Mesenchymal stem cell (in vitro differentiated cells and primary cell): ENCODE measurements at regions not wholly inside any gene's neighbourhood (a gene's known extent, or its start where the extent isn't known, plus 50 kb on each side); places are given as distances from the start of the nearest gene placed in this dataset.

Source experiments
- DNase-seq: peaks from one replicate; pipeline ENCODE4 v3.0.0-alpha.2; 2013
- H2AFZ ChIP-seq: one replicate; pipeline ENCODE4 v1.6.1; 2013; ENCODE audit warnings: low read depth, mild to moderate bottlenecking, control low read depth, inconsistent platforms, low read length, moderate library complexity
- H2AK5ac ChIP-seq: 2 replicates; pipeline ENCODE4 v1.6.1; 2013; ENCODE audit warnings: low read length, moderate library complexity, mild to moderate bottlenecking, inconsistent platforms; ENCODE audit not compliant: severe bottlenecking
- H2BK120ac ChIP-seq: one replicate; pipeline ENCODE4 v1.6.1; 2013; ENCODE audit warnings: low read depth, mild to moderate bottlenecking, inconsistent platforms, low read length, moderate library complexity
- H2BK12ac ChIP-seq, 2 experiments: one replicate each; pipeline ENCODE4 v1.6.1; 2013; ENCODE audit warnings: inconsistent platforms in 2 of 2, low read length in 2 of 2, mild to moderate bottlenecking in 2 of 2, moderate library complexity in 2 of 2, control low read depth in 1 of 2
- H2BK15ac ChIP-seq: one replicate; pipeline ENCODE4 v1.6.1; 2013; ENCODE audit warnings: mild to moderate bottlenecking, low read depth, inconsistent platforms; ENCODE audit not compliant: poor library complexity, severe bottlenecking
- H2BK5ac ChIP-seq: 2 replicates; pipeline ENCODE4 v1.6.1; 2013; ENCODE audit warnings: low read depth, mild to moderate bottlenecking, low read length, control low read depth, inconsistent platforms; ENCODE audit not compliant: poor library complexity, severe bottlenecking
- H3K14ac ChIP-seq, 2 experiments: one replicate each; pipeline ENCODE4 v1.6.1; 2013; ENCODE audit warnings: inconsistent platforms in 2 of 2, low read length in 2 of 2, control low read depth in 1 of 2, mild to moderate bottlenecking in 1 of 2, moderate library complexity in 1 of 2
- H3K18ac ChIP-seq, 2 experiments: one replicate each; pipeline ENCODE4 v1.6.1; 2013; ENCODE audit warnings: inconsistent platforms in 2 of 2, low read length in 2 of 2, control low read depth in 1 of 2, low read depth in 1 of 2, mild to moderate bottlenecking in 1 of 2
- H3K23ac ChIP-seq, 2 experiments: one replicate each; pipeline ENCODE4 v1.6.1; 2013; ENCODE audit warnings: inconsistent platforms in 2 of 2, low read length in 2 of 2, mild to moderate bottlenecking in 2 of 2, moderate library complexity in 2 of 2, control low read depth in 1 of 2
- H3K27ac ChIP-seq: 2 replicates; pipeline ENCODE4 v1.5.1; 2013; ENCODE audit warnings: mild to moderate bottlenecking, moderate library complexity, low read length, control low read depth, inconsistent platforms; ENCODE audit not compliant: poor library complexity, severe bottlenecking
- H3K27me3 ChIP-seq, 2 experiments: 2 replicates each; pipeline versions ENCODE4 v1.6.1 to v1.7.0; 2013; ENCODE audit warnings: low read length in 2 of 2, mild to moderate bottlenecking in 2 of 2, moderate library complexity in 2 of 2, control low read depth in 1 of 2, inconsistent platforms in 1 of 2; ENCODE audit not compliant: control insufficient read depth in 1 of 2, insufficient read depth in 1 of 2
- H3K36me3 ChIP-seq, 2 experiments: 2 replicates each; pipeline versions ENCODE4 v1.6.1 to v1.7.0; 2013; ENCODE audit warnings: low read length in 2 of 2, control low read depth in 1 of 2, inconsistent platforms in 1 of 2, low read depth in 1 of 2, mild to moderate bottlenecking in 1 of 2; ENCODE audit not compliant: insufficient read depth in 2 of 2, control insufficient read depth in 1 of 2
- H3K4ac ChIP-seq, 2 experiments: one replicate each; pipeline ENCODE4 v1.6.1; 2013; ENCODE audit warnings: inconsistent platforms in 2 of 2, low read length in 2 of 2, mild to moderate bottlenecking in 2 of 2, moderate library complexity in 2 of 2, control low read depth in 1 of 2, low read depth in 1 of 2
- H3K4me1 ChIP-seq: 2 replicates; pipeline ENCODE4 v1.6.1; 2013; ENCODE audit warnings: low read depth, low read length, control low read depth; ENCODE audit not compliant: control insufficient read depth, insufficient read depth
- H3K4me2 ChIP-seq: 2 replicates; pipeline ENCODE4 v1.6.1; 2013; ENCODE audit warnings: low read length, mild to moderate bottlenecking, inconsistent platforms; ENCODE audit not compliant: poor library complexity, severe bottlenecking
- H3K4me3 ChIP-seq, 2 experiments: 2 replicates each; pipeline versions ENCODE4 v1.5.1 to v1.7.0; 2013; ENCODE audit warnings: low read length in 2 of 2, mild to moderate bottlenecking in 2 of 2, control low read depth in 1 of 2, low read depth in 1 of 2; ENCODE audit not compliant: insufficient read depth in 1 of 2
- H3K79me1 ChIP-seq: replicated peaks from 2 replicates; pipeline ENCODE4 v1.6.1; 2013; ENCODE audit warnings: mild to moderate bottlenecking, control low read depth, low read length, inconsistent platforms; ENCODE audit not compliant: poor library complexity, severe bottlenecking
- H3K9ac ChIP-seq: 2 replicates; pipeline ENCODE4 v1.7.0; 2013; ENCODE audit warnings: mild to moderate bottlenecking, low read length, moderate library complexity
- H3K9me3 ChIP-seq: 2 replicates; pipeline ENCODE4 v1.7.0; 2013; ENCODE audit warnings: mild to moderate bottlenecking, low read length; ENCODE audit not compliant: control insufficient read depth
- H4K8ac ChIP-seq: one replicate; pipeline ENCODE4 v1.6.1; 2013; ENCODE audit warnings: inconsistent platforms, mild to moderate bottlenecking, low read length, moderate library complexity
- H4K91ac ChIP-seq: one replicate; pipeline ENCODE4 v1.6.1; 2013; ENCODE audit warnings: mild to moderate bottlenecking, low read length, inconsistent platforms
- WGBS: methylation state at CpG from one replicate; pipeline ENCODE4 v1.1.7; 2013; ENCODE audit warnings: mixed read lengths; 5-methylcytosine and 5-hydroxymethylcytosine counted together

- Histone ChIP-seq H2AK5ac (no peak overlapping the region), H3K18ac (no peak overlapping the region), H2AFZ (no peak overlapping the region), H3K9me3 (peaks cover 19% of the 10 kb centered on the region), H3K14ac (no peak overlapping the region), H3K27ac (no peak overlapping the region), H3K4me3 (no peak overlapping the region), H3K4ac (no peak overlapping the region), H3K27me3 (peaks cover 8 to 43% of the 10 kb centered on the region in 2 experiments), H2BK12ac (no peak overlapping the region), H3K9ac (no peak overlapping the region), H3K23ac (no peak overlapping the region), H4K8ac (no peak overlapping the region), H2BK120ac (no peak overlapping the region), H3K36me3 (no peaks in the 10 kb centered on the region), H3K79me1 (no peaks in the 10 kb centered on the region), H2BK5ac (no peak overlapping the region), H2BK15ac (no peak overlapping the region), H4K91ac (no peak overlapping the region), H3K4me2 (no peak overlapping the region), H3K4me1 (peaks cover 3% of the 10 kb centered on the region)
- no peak for DNase-seq
- WGBS, result 66% methylated on average over 3 of the region's 3 CpGs
These were observed 75.8 kb upstream of the GPC1 start for GRCh38 chr2:240359695-240360094.

- no peak overlapping the region for H4K8ac ChIP-seq
- no peaks in the 10 kb centered on the region for H3K79me1 ChIP-seq
- no peak overlapping the region for H3K14ac ChIP-seq
- DNase-seq, result no peak
- H3K9me3 ChIP-seq, result peaks cover 19% of the 10 kb centered on the region
- no peak overlapping the region for H2BK120ac ChIP-seq
- no peak overlapping the region for H3K9ac ChIP-seq
- no peak overlapping the region for H2AK5ac ChIP-seq
- no peak overlapping the region for H3K18ac ChIP-seq
- H3K4me1 ChIP-seq, result no peaks in the 10 kb centered on the region
- no peak overlapping the region for H2BK5ac ChIP-seq
- H3K36me3 ChIP-seq, result no peaks in the 10 kb centered on the region
- H3K23ac ChIP-seq, result no peak overlapping the region
- no peak overlapping the region for H3K27ac ChIP-seq
- H2BK15ac ChIP-seq, result no peak overlapping the region
- no peak overlapping the region for H2AFZ ChIP-seq
- H4K91ac ChIP-seq, result no peak overlapping the region
- no peak overlapping the region for H3K4me3 ChIP-seq
- H3K4me2 ChIP-seq, result no peak overlapping the region
- 68% methylated on average over 9 of the region's 9 CpGs for WGBS
- no peak overlapping the region for H2BK12ac ChIP-seq
- H3K27me3 ChIP-seq, result peaks cover 8 to 43% of the 10 kb centered on the region in 2 experiments
- H3K4ac ChIP-seq, result no peak overlapping the region
These were observed 74.6 kb upstream of the GPC1 start for GRCh38 chr2:240360645-240361475.

GRCh38 chr2:240362216-240362755 lies 73.2 kb upstream of the GPC1 start:
- no peak overlapping the region for H3K4ac ChIP-seq
- H2BK12ac ChIP-seq, result no peak overlapping the region
- no peaks in the 10 kb centered on the region for H3K79me1 ChIP-seq
- H3K9ac ChIP-seq, result no peak overlapping the region
- no peaks in the 10 kb centered on the region for H3K36me3 ChIP-seq
- H3K23ac ChIP-seq, result no peak overlapping the region
- no peak overlapping the region for H3K4me3 ChIP-seq
- H2BK15ac ChIP-seq, result no peak overlapping the region
- H3K14ac ChIP-seq, result no peak overlapping the region
- no peak for DNase-seq
- H2BK120ac ChIP-seq, result no peak overlapping the region
- H4K8ac ChIP-seq, result no peak overlapping the region
- H3K4me2 ChIP-seq, result no peak overlapping the region
- H2BK5ac ChIP-seq, result no peak overlapping the region
- no peak overlapping the region for H3K27ac ChIP-seq
- no peak overlapping the region for H3K18ac ChIP-seq
- no peak overlapping the region for H4K91ac ChIP-seq
- 61% methylated on average over 10 of the region's 10 CpGs for WGBS
- no peak overlapping the region for H2AFZ ChIP-seq
- H3K27me3 ChIP-seq, result peaks cover 0 to 31% of the 10 kb centered on the region in 2 experiments
- H3K4me1 ChIP-seq, result no peaks in the 10 kb centered on the region
- H3K9me3 ChIP-seq, result peaks cover 19% of the 10 kb centered on the region
- no peak overlapping the region for H2AK5ac ChIP-seq

- Histone ChIP-seq H3K79me1 (no peaks in the 10 kb centered on the region), H4K91ac (no peak overlapping the region), H2BK12ac (no peak overlapping the region), H2AK5ac (no peak overlapping the region), H2BK120ac (no peak overlapping the region), H4K8ac (no peak overlapping the region), H3K18ac (no peak overlapping the region), H3K4ac (no peak overlapping the region), H3K9ac (no peak overlapping the region), H3K4me3 (peak overlapping the region in 1 of 2 experiments; percentile 24), H3K27ac (no peak overlapping the region), H3K23ac (no peak overlapping the region), H3K4me2 (no peak overlapping the region), H3K14ac (no peak overlapping the region), H3K4me1 (no peaks in the 10 kb centered on the region), H2BK15ac (no peak overlapping the region), H3K9me3 (peaks cover 19% of the 10 kb centered on the region), H2BK5ac (no peak overlapping the region), H3K36me3 (no peaks in the 10 kb centered on the region), H2AFZ (no peak overlapping the region), H3K27me3 (peaks cover 0 to 30% of the 10 kb centered on the region in 2 experiments)
- no peak for DNase-seq
- 84% methylated on average over 24 of the region's 28 CpGs for WGBS
These were observed 72.4 kb upstream of the GPC1 start for GRCh38 chr2:240362826-240363745.
